GM23338 (cell line): ENCODE measurements at regions not wholly inside any gene's neighbourhood (a gene's known extent, or its start where the extent isn't known, plus 50 kb on each side); places are given as distances from the start of the nearest gene placed in this dataset.

Experiments used
- ATAC-seq: fragments of 200-7000 bp; cut with Tn5 transposase; 3 replicates; pipeline ENCODE4 v1.9.1; 2020
- DNase-seq: peaks from one replicate; pipeline ENCODE4 v3.0.0-alpha.2; 2015; ENCODE audit warnings: low spot score
- H2AFZ ChIP-seq: fragments of 200-600 bp; sonication (generic); 2 replicates; pipeline ENCODE4 v1.8.0; 2016; ENCODE audit warnings: antibody characterized with exemption, mild to moderate bottlenecking, moderate library complexity
- H3F3A ChIP-seq: fragments of 200-600 bp; sonication (generic); replicated peaks from 2 replicates; pipeline ENCODE4 v1.8.0; 2017; ENCODE audit warnings: antibody characterized with exemption, mixed run types, low read depth
- H3K27ac ChIP-seq: fragments of 200-600 bp; sonication (generic); 2 replicates; pipeline ENCODE4 v1.6.1; 2016; ENCODE audit warnings: low read depth
- H3K27me3 ChIP-seq: fragments of 200-600 bp; sonication (generic); 2 replicates; pipeline ENCODE4 v1.8.0; 2016; ENCODE audit warnings: mild to moderate bottlenecking, mixed run types, moderate library complexity; ENCODE audit not compliant: insufficient read depth
- H3K36me3 ChIP-seq: fragments of 200-600 bp; sonication (generic); 2 replicates; pipeline ENCODE4 v1.8.0; 2016; ENCODE audit warnings: mild to moderate bottlenecking; ENCODE audit not compliant: insufficient read depth
- H3K4me1 ChIP-seq: fragments of 200-600 bp; sonication (generic); 2 replicates; pipeline ENCODE4 v1.8.0; 2016; ENCODE audit warnings: mild to moderate bottlenecking, moderate library complexity; ENCODE audit not compliant: insufficient read depth
- H3K4me2 ChIP-seq: fragments of 200-600 bp; sonication (generic); 2 replicates; pipeline ENCODE4 v1.7.1; 2017; ENCODE audit warnings: mixed run types
- H3K4me3 ChIP-seq: fragments of 200-600 bp; sonication (generic); 2 replicates; pipeline ENCODE4 v1.6.1; 2016; ENCODE audit warnings: mixed run types
- H3K79me2 ChIP-seq: fragments of 200-600 bp; sonication (generic); replicated peaks from 2 replicates; pipeline ENCODE4 v1.8.0; 2017; ENCODE audit warnings: mild to moderate bottlenecking; ENCODE audit not compliant: insufficient read depth
- H3K9me2 ChIP-seq: fragments of 200-600 bp; sonication (generic); 2 replicates; pipeline ENCODE4 v1.8.0; 2017; ENCODE audit not compliant: insufficient read depth
- H4K20me1 ChIP-seq: fragments of 200-600 bp; sonication (generic); replicated peaks from 2 replicates; pipeline ENCODE4 v1.8.0; 2017; ENCODE audit warnings: mild to moderate bottlenecking; ENCODE audit not compliant: insufficient read depth
- H3K27ac Mint-ChIP-seq: 2 replicates; pipeline ENCODE4 v1.8.0; 2020; ENCODE audit warnings: inconsistent platforms, mild to moderate bottlenecking, moderate library complexity, mixed read lengths
- H3K27me3 Mint-ChIP-seq: 3 replicates; pipeline ENCODE4 v1.8.0; 2022; ENCODE audit warnings: low read depth, mild to moderate bottlenecking, moderate library complexity, mixed read lengths, inconsistent platforms; ENCODE audit not compliant: insufficient read depth, poor library complexity
- H3K36me3 Mint-ChIP-seq: 3 replicates; pipeline ENCODE4 v1.8.0; 2021; ENCODE audit warnings: low read depth, mild to moderate bottlenecking, inconsistent platforms, moderate library complexity, mixed read lengths
- H3K4me1 Mint-ChIP-seq: 3 replicates; pipeline ENCODE4 v1.8.0; 2020; ENCODE audit warnings: mild to moderate bottlenecking, inconsistent platforms, mixed read lengths
- H3K4me3 Mint-ChIP-seq: 3 replicates; pipeline ENCODE4 v1.8.0; 2021; ENCODE audit warnings: moderate library complexity, mild to moderate bottlenecking, inconsistent platforms, mixed read lengths
- H3K9me3 Mint-ChIP-seq: 3 replicates; pipeline ENCODE4 v1.8.0; 2020; ENCODE audit warnings: moderate library complexity, mild to moderate bottlenecking, inconsistent platforms, mixed read lengths
- CREB1 ChIP-seq: fragments of 250-450 bp; sonication (Bioruptor Pico); IDR thresholded peaks from 2 replicates; pipeline ENCODE4 v1.5.0; 2020; ENCODE audit warnings: low read depth, mild to moderate bottlenecking, moderate library complexity
- CTCF ChIP-seq, 2 experiments: fragments of 200-600 bp in 1 of 2; sonication (generic) in 1 of 2; conservative IDR thresholded peaks; 2 replicates each; pipeline versions ENCODE4 v1.5.1 to v1.6.1; 2016 to 2017; ENCODE audit warnings: antibody characterized with exemption in 2 of 2, low read depth in 2 of 2, mild to moderate bottlenecking in 2 of 2, moderate library complexity in 1 of 2
- EZH2 ChIP-seq: fragments of 200-600 bp; sonication (generic); IDR thresholded peaks from one replicate; pipeline ENCODE4 v1.8.0; 2017; ENCODE audit warnings: antibody characterized with exemption, mild to moderate bottlenecking, low read depth; ENCODE audit not compliant: unreplicated experiment
- EZH2phosphoT487 ChIP-seq: fragments of 200-600 bp; sonication (generic); IDR thresholded peaks from one replicate; pipeline ENCODE4 v1.8.1; 2018; ENCODE audit warnings: antibody characterized with exemption; ENCODE audit not compliant: unreplicated experiment
- JUNB ChIP-seq: IDR thresholded peaks from one replicate; pipeline ENCODE4 v1.6.1; 2016; ENCODE audit warnings: antibody characterized with exemption; ENCODE audit not compliant: unreplicated experiment
- NANOG ChIP-seq: IDR thresholded peaks from 2 replicates; pipeline ENCODE4 v1.6.1; 2016; ENCODE audit warnings: antibody characterized with exemption, borderline replicate concordance
- POLR2AphosphoS5 ChIP-seq: IDR thresholded peaks from 2 replicates; pipeline ENCODE4 v1.6.1; 2016; ENCODE audit warnings: antibody characterized with exemption, low read depth
- REST ChIP-seq: IDR thresholded peaks from one replicate; pipeline ENCODE4 v1.6.1; 2018; ENCODE audit warnings: antibody characterized with exemption; ENCODE audit not compliant: unreplicated experiment
- STAT1 ChIP-seq: IDR thresholded peaks from one replicate; pipeline ENCODE4 v1.6.1; 2016; ENCODE audit warnings: antibody characterized with exemption; ENCODE audit not compliant: unreplicated experiment
- ZNF114 ChIP-seq: fragments of 250-450 bp; sonication (Bioruptor Pico); IDR thresholded peaks from 2 replicates; pipeline ENCODE4 v1.5.0; 2020; ENCODE audit warnings: mild to moderate bottlenecking, moderate library complexity
- ZNF331 ChIP-seq: fragments of 250-450 bp; sonication (Bioruptor Pico); IDR thresholded peaks from 2 replicates; pipeline ENCODE4 v1.5.0; 2020; ENCODE audit warnings: low read depth, mild to moderate bottlenecking, moderate library complexity
- TF ChIP-seq, protein P1 (sequence below): IDR thresholded peaks from 2 replicates; pipeline ENCODE4 v1.6.1; 2016; ENCODE audit warnings: antibody characterized with exemption

DNA sequence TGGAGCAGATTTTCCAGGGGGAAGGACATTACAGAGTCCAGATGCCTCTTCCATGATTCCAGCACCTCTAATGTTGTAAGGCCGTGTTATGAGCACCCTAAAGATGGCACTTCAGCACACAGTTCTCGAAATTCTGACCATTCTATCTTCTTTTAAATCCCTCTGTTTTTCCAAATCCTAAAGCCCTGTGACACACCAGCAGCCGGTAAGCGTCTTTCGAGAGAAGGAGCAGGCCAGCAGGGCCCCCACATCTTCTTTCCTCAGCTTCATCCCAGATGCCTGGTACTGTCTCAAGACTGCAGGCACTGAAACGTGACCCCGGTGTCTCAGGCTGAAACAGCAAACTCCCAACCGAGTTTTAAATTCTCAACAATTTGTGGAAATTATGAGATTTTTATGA is 211.6 kb upstream of the FOXQ1 start:
- peaks cover 67% of the 10 kb centered on the region for H3K27me3 ChIP-seq

GRCh38 chr6:1099264-1099663 is 212.6 kb upstream of the FOXQ1 start:
- Histone ChIP-seq H4K20me1 (no peaks in the 10 kb centered on the region; the same call in 1 of the 2 replicates), H2AFZ (no peak overlapping the region), H3K79me2 (no peaks in the 10 kb centered on the region), H3K27ac (no peak overlapping the region), H3K9me2 (no peaks in the 10 kb centered on the region; the same call in 1 of the 2 replicates), H3F3A (no peaks in the 10 kb centered on the region), H3K27me3 (peaks cover 57% of the 10 kb centered on the region), H3K4me2 (no peak overlapping the region), H3K4me3 (no peak overlapping the region), H3K36me3 (no peaks in the 10 kb centered on the region), H3K4me1 (peaks cover 7% of the 10 kb centered on the region; the same call in 1 of the 2 replicates)
- H3K36me3 Mint-ChIP-seq, result no peaks in the 10 kb centered on the region
- peaks cover 57% of the 10 kb centered on the region for H3K27me3 Mint-ChIP-seq
- no peak overlapping the region for H3K4me3 Mint-ChIP-seq
- H3K4me1 Mint-ChIP-seq, result peaks cover 13% of the 10 kb centered on the region; the same call in 2 of the 3 replicates
- no peak for ATAC-seq
- no peaks in the 10 kb centered on the region; the same call in 2 of the 3 replicates for H3K9me3 Mint-ChIP-seq
- DNase-seq, result no peak
- H3K27ac Mint-ChIP-seq, result no peak overlapping the region
- TF ChIP-seq CTCF (conservative IDR thresholded peaks at IDR 0.05; ENCODE audit: low read depth in 2 of 2) (no peak), NANOG (no peak), ZNF331 (CRISPR knock-in tag) (no peak), ZNF114 (CRISPR knock-in tag) (no peak), REST (no peak), JUNB (no peak), STAT1 (no peak), POLR2AphosphoS5 (no peak), EZH2phosphoT487 (no peak), CREB1 (CRISPR knock-in tag) (no peak), EZH2 (no peak)
- TF ChIP-seq, protein P1, sequence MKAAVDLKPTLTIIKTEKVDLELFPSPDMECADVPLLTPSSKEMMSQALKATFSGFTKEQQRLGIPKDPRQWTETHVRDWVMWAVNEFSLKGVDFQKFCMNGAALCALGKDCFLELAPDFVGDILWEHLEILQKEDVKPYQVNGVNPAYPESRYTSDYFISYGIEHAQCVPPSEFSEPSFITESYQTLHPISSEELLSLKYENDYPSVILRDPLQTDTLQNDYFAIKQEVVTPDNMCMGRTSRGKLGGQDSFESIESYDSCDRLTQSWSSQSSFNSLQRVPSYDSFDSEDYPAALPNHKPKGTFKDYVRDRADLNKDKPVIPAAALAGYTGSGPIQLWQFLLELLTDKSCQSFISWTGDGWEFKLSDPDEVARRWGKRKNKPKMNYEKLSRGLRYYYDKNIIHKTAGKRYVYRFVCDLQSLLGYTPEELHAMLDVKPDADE, result no peak

More for the DNA sequence above, 211.6 kb upstream of the FOXQ1 start:
- H3K4me1 Mint-ChIP-seq, result peaks cover 23% of the 10 kb centered on the region
- H3K36me3 Mint-ChIP-seq, result no peaks in the 10 kb centered on the region
- ATAC-seq (no peak), DNase-seq (no peak)
- Histone ChIP-seq H3F3A (no peaks in the 10 kb centered on the region), H3K79me2 (no peaks in the 10 kb centered on the region), H3K4me1 (peaks cover 12% of the 10 kb centered on the region; the same call in 1 of the 2 replicates), H4K20me1 (no peaks in the 10 kb centered on the region; the same call in 1 of the 2 replicates), H3K9me2 (no peaks in the 10 kb centered on the region; the same call in 1 of the 2 replicates), H3K36me3 (no peaks in the 10 kb centered on the region), H3K4me3 (no peak overlapping the region), H3K27ac (no peak overlapping the region), H3K4me2 (no peak overlapping the region), H2AFZ (no peak overlapping the region)
- TF ChIP-seq EZH2phosphoT487 (no peak), ZNF114 (CRISPR knock-in tag) (no peak), NANOG (no peak)
- H3K9me3 Mint-ChIP-seq, result no peaks in the 10 kb centered on the region; the same call in 2 of the 3 replicates
- H3K27me3 Mint-ChIP-seq, result peaks cover 67% of the 10 kb centered on the region
- H3K4me3 Mint-ChIP-seq, result no peak overlapping the region
- no peak overlapping the region for H3K27ac Mint-ChIP-seq
